MCF 10A (cell line): ENCODE measurements at regions not wholly inside any gene's neighbourhood (a gene's known extent, or its start where the extent isn't known, plus 50 kb on each side); places are given as distances from the start of the nearest gene placed in this dataset.

Experiments
- BruUV-seq: library from RNA; stranded (reverse); fragments of 400-500 nt; replicated peaks from 2 replicates; lab custom pipeline; 2021; lab: Mats Ljungman, UMichigan
- CTCF ChIA-PET: fragments of 300-600 bp; sonication (Branson Sonifier 250); formaldehyde crosslinking; extraction: SDS; loops from one replicate; lab custom pipeline; 2021; ENCODE audit warnings: antibody characterized with exemption, inconsistent platforms; lab: Yijun Ruan, JAX
- POLR2A ChIA-PET: fragments of 300-600, 350-650 bp; sonication (Branson Sonifier 250); formaldehyde crosslinking; extraction: SDS; loops from one replicate; lab custom pipeline; 2020; ENCODE audit warnings: antibody characterized with exemption, inconsistent platforms; lab: Yijun Ruan, JAX
- DNase-seq: peaks from one replicate; pipeline ENCODE4 v3.0.0-alpha.2; 2018; ENCODE audit not compliant: unreplicated experiment
- H3K27ac Mint-ChIP-seq: one replicate; pipeline ENCODE4 v1.8.0; 2022; ENCODE audit warnings: mild to moderate bottlenecking, low read depth, mixed read lengths; ENCODE audit not compliant: unreplicated experiment
- H3K27me3 Mint-ChIP-seq: one replicate; pipeline ENCODE4 v1.8.0; 2022; ENCODE audit warnings: mixed read lengths; ENCODE audit not compliant: insufficient read depth, unreplicated experiment
- H3K36me3 Mint-ChIP-seq: one replicate; pipeline ENCODE4 v1.8.0; 2022; ENCODE audit warnings: mild to moderate bottlenecking, moderate library complexity, mixed read lengths; ENCODE audit not compliant: insufficient read depth, unreplicated experiment
- H3K4me1 Mint-ChIP-seq: one replicate; pipeline ENCODE4 v1.8.0; 2022; ENCODE audit warnings: mixed read lengths; ENCODE audit not compliant: insufficient read depth, unreplicated experiment
- H3K4me3 Mint-ChIP-seq: one replicate; pipeline ENCODE4 v1.8.0; 2022; ENCODE audit warnings: mild to moderate bottlenecking, moderate library complexity, mixed read lengths; ENCODE audit not compliant: unreplicated experiment
- H3K9me3 Mint-ChIP-seq: one replicate; pipeline ENCODE4 v1.8.0; 2022; ENCODE audit warnings: mixed read lengths; ENCODE audit not compliant: unreplicated experiment
- intact Hi-C: fragments of 100-400 bp; cut with micrococcal nuclease; formaldehyde crosslinking; loops from 2 replicates; pipeline ENCODE4 v1.14.1; 2022
- TF ChIP-seq, protein P1 (sequence below): fragments of 200-600 bp; IDR thresholded peaks from one replicate; pipeline ENCODE4 v1.8.0; 2022; ENCODE audit warnings: antibody characterized with exemption, mild to moderate bottlenecking; ENCODE audit not compliant: unreplicated experiment

- intact Hi-C loops, result no loop called here
- Mint-ChIP-seq H3K27me3 (no peaks in the 10 kb centered on the region), H3K36me3 (no peaks in the 10 kb centered on the region), H3K9me3 (peaks cover 6% of the 10 kb centered on the region), H3K4me1 (no peaks in the 10 kb centered on the region), H3K27ac (no peak overlapping the region), H3K4me3 (no peak overlapping the region)
- TF ChIP-seq, protein P1, sequence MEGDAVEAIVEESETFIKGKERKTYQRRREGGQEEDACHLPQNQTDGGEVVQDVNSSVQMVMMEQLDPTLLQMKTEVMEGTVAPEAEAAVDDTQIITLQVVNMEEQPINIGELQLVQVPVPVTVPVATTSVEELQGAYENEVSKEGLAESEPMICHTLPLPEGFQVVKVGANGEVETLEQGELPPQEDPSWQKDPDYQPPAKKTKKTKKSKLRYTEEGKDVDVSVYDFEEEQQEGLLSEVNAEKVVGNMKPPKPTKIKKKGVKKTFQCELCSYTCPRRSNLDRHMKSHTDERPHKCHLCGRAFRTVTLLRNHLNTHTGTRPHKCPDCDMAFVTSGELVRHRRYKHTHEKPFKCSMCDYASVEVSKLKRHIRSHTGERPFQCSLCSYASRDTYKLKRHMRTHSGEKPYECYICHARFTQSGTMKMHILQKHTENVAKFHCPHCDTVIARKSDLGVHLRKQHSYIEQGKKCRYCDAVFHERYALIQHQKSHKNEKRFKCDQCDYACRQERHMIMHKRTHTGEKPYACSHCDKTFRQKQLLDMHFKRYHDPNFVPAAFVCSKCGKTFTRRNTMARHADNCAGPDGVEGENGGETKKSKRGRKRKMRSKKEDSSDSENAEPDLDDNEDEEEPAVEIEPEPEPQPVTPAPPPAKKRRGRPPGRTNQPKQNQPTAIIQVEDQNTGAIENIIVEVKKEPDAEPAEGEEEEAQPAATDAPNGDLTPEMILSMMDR, result no peak
- ChIA-PET POLR2A (no interaction called here), CTCF (no interaction called here)
- no TSS peak for BruUV-seq
- no peak for DNase-seq
Measured at GRCh38 chr2:8132879-8133278, 549.0 kb upstream of the ID2 start.

DNA sequence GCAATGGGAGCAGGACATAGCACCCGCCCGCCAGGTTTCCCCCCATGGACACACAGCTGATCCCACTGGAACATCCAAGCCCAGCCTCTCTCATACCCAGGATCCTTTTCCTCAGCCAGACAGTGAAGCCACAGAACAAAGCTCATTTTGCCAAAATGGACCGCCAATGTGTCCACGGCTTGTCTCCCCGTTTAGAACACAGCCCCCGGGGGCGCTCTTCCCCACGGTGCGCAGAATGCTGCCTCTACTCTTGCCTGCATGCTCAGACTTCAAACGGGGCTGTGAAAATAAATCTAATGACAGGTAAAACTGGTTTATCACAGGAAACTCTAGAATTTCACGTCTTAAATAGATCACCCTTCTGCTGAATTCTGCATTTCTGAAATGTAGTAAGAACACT is 548.5 kb upstream of the ID2 start:
- Mint-ChIP-seq H3K9me3 (peaks cover 6% of the 10 kb centered on the region), H3K4me1 (no peaks in the 10 kb centered on the region), H3K4me3 (no peak overlapping the region), H3K27me3 (no peaks in the 10 kb centered on the region), H3K27ac (no peak overlapping the region), H3K36me3 (no peaks in the 10 kb centered on the region)
- DNase-seq, result no peak
- TF ChIP-seq, protein P1, result no peak
- ChIA-PET CTCF (no interaction called here), POLR2A (no interaction called here)
- intact Hi-C loops, result no loop called here
- no TSS peak for BruUV-seq

DNA sequence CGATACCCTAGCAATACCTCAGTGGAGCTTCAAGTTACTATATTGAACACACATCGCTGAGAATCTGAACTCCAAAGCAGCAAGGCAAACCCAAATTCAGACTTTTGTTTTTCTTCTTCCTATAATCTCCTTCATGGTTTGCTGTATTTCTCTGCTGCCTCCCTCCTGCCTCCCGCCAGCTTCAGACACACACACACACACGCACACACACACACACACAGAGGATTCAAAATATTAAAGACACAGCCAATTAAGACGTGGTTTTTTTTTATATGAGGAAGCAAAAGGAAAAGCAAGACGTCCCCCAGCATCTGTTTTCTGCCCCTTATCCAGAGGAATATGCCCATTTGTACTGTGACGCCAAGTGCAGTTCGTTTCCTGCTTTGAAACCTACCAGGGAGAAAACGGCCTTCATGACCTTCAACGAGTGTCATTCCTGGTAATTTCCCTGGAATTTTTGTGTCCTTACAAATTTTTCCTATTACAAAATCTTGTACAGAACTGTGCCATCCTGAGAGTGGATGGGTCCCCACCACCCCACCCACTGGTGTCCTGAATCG is 547.9 kb upstream of the ID2 start:
- BruUV-seq, result no TSS peak

GRCh38 chr2:8134473-8134932 is 547.4 kb upstream of the ID2 start:
- TF ChIP-seq, protein P1, result no peak
- no peak overlapping the region for H3K4me3 Mint-ChIP-seq
- no peaks in the 10 kb centered on the region for H3K36me3 Mint-ChIP-seq
- intact Hi-C loops, result no loop called here
- DNase-seq, result no peak
- ChIA-PET POLR2A (no interaction called here), CTCF (no interaction called here)
- H3K4me1 Mint-ChIP-seq, result no peaks in the 10 kb centered on the region
- no peaks in the 10 kb centered on the region for H3K27me3 Mint-ChIP-seq
- H3K27ac Mint-ChIP-seq, result no peak overlapping the region
- BruUV-seq, result no TSS peak
- peaks cover 8% of the 10 kb centered on the region for H3K9me3 Mint-ChIP-seq

More for the DNA sequence above, 547.9 kb upstream of the ID2 start:
- Mint-ChIP-seq H3K9me3 (peaks cover 6% of the 10 kb centered on the region), H3K36me3 (no peaks in the 10 kb centered on the region), H3K27me3 (no peaks in the 10 kb centered on the region), H3K4me3 (no peak overlapping the region), H3K4me1 (no peaks in the 10 kb centered on the region), H3K27ac (no peak overlapping the region)
- intact Hi-C loops, result no loop called here
- CTCF ChIA-PET, result no interaction called here
- POLR2A ChIA-PET, result no interaction called here
- no peak for DNase-seq
- TF ChIP-seq, protein P1, result no peak
